Neural cell (in vitro differentiated cells): ENCODE measurements at regions not wholly inside any gene's neighbourhood (a gene's known extent, or its start where the extent isn't known, plus 50 kb on each side); places are given as distances from the start of the nearest gene placed in this dataset.

Experiments
- H2AFZ ChIP-seq: fragments of 200-600, 300-800 bp; sonication (generic), shearing (Covaris generic); 2 replicates; pipeline ENCODE4 v1.6.0; 2014; ENCODE audit warnings: low read depth, mild to moderate bottlenecking, antibody characterized with exemption, low read length, moderate library complexity
- H3F3A ChIP-seq: fragments of 200-600 bp; shearing (Covaris generic); 2 replicates; pipeline ENCODE4 v1.6.1; 2016; ENCODE audit warnings: mild to moderate bottlenecking, moderate library complexity, mixed read lengths, antibody characterized with exemption, low read length; ENCODE audit not compliant: insufficient read depth, poor library complexity, severe bottlenecking
- H3K27ac ChIP-seq: fragments of 200-600, 300-800 bp; sonication (generic), shearing (Covaris generic); 2 replicates; pipeline ENCODE4 v1.5.1; 2014; ENCODE audit warnings: mild to moderate bottlenecking, low read length, moderate library complexity
- H3K27me3 ChIP-seq: fragments of 300-800, 200-600 bp; sonication (generic), shearing (Covaris generic); 2 replicates; pipeline ENCODE4 v1.6.0; 2014; ENCODE audit warnings: mild to moderate bottlenecking, low read depth, low read length, moderate library complexity; ENCODE audit not compliant: insufficient read depth
- H3K36me3 ChIP-seq: fragments of 300-800, 200-600 bp; sonication (generic), shearing (Covaris generic); 2 replicates; pipeline ENCODE4 v1.5.1; 2014; ENCODE audit warnings: mild to moderate bottlenecking, antibody characterized with exemption, low read length, moderate library complexity; ENCODE audit not compliant: insufficient read depth
- H3K4me2 ChIP-seq: fragments of 300-800, 200-600 bp; sonication (generic), shearing (Covaris generic); 2 replicates; pipeline ENCODE4 v1.6.0; 2014; ENCODE audit warnings: mild to moderate bottlenecking, low read length
- H3K4me3 ChIP-seq: fragments of 300-800, 200-600 bp; sonication (generic), shearing (Covaris generic); 2 replicates; pipeline ENCODE4 v1.5.1; 2014; ENCODE audit warnings: mild to moderate bottlenecking, low read length, moderate library complexity
- H3K79me2 ChIP-seq: fragments of 200-600 bp; shearing (Covaris generic); replicated peaks from 2 replicates; pipeline ENCODE4 v1.6.0; 2014; ENCODE audit warnings: mild to moderate bottlenecking, low read length, moderate library complexity; ENCODE audit not compliant: insufficient read depth
- H3K9ac ChIP-seq: fragments of 300-800, 200-600 bp; sonication (generic), shearing (Covaris generic); 2 replicates; pipeline ENCODE4 v1.6.1; 2016; ENCODE audit warnings: mild to moderate bottlenecking, low read length, mixed read lengths
- H3K9me2 ChIP-seq: fragments of 200-600 bp; shearing (Covaris generic); 2 replicates; pipeline ENCODE4 v1.6.1; 2016; ENCODE audit warnings: mild to moderate bottlenecking, low read length, mixed read lengths; ENCODE audit not compliant: insufficient read depth
- H3K9me3 ChIP-seq: fragments of 200-600, 300-800 bp; sonication (generic), shearing (Covaris generic); 2 replicates; pipeline ENCODE4 v1.6.1; 2016; ENCODE audit warnings: mild to moderate bottlenecking, mixed run types, low read length, moderate library complexity, mixed read lengths
- H4K20me1 ChIP-seq: fragments of 200-600 bp; shearing (Covaris generic); 2 replicates; pipeline ENCODE4 v1.6.1; 2016; ENCODE audit warnings: mild to moderate bottlenecking, mixed run types; ENCODE audit not compliant: insufficient read depth
- CTCF ChIP-seq: fragments of 450-650 bp; IDR thresholded peaks from 2 replicates; pipeline ENCODE4 v1.5.1; 2014; ENCODE audit warnings: antibody characterized with exemption, mild to moderate bottlenecking, moderate library complexity; ENCODE audit not compliant: poor library complexity, severe bottlenecking
- EP300 ChIP-seq: fragments of 450-650 bp; conservative IDR thresholded peaks from 2 replicates; pipeline ENCODE4 v1.6.1; 2014; ENCODE audit warnings: antibody characterized with exemption, mild to moderate bottlenecking, moderate library complexity; ENCODE audit not compliant: poor library complexity, severe bottlenecking
- EZH2 ChIP-seq: fragments of 200-600, 300-800 bp; shearing (Covaris generic), sonication (generic); IDR thresholded peaks from 2 replicates; pipeline ENCODE4 v1.6.1; 2014; ENCODE audit warnings: antibody characterized with exemption, low read length, borderline replicate concordance, mild to moderate bottlenecking; ENCODE audit not compliant: insufficient read depth, poor library complexity, severe bottlenecking
- MXI1 ChIP-seq: fragments of 450-650 bp; conservative IDR thresholded peaks from 2 replicates; pipeline ENCODE4 v1.6.1; 2014; ENCODE audit warnings: antibody characterized with exemption, mild to moderate bottlenecking; ENCODE audit not compliant: poor library complexity, severe bottlenecking
- POLR2AphosphoS5 ChIP-seq: IDR thresholded peaks from 2 replicates; pipeline ENCODE4 v1.6.1; 2012
- RAD21 ChIP-seq: fragments of 450-650 bp; conservative IDR thresholded peaks from 2 replicates; pipeline ENCODE4 v1.6.1; 2014; ENCODE audit warnings: antibody characterized with exemption, mild to moderate bottlenecking, moderate library complexity
- REST ChIP-seq: IDR thresholded peaks from 2 replicates; pipeline ENCODE4 v1.6.1; 2012; ENCODE audit warnings: borderline replicate concordance
- SMC3 ChIP-seq: fragments of 450-650 bp; conservative IDR thresholded peaks from 2 replicates; pipeline ENCODE4 v1.6.1; 2014; ENCODE audit warnings: antibody characterized with exemption, mild to moderate bottlenecking, moderate library complexity; ENCODE audit not compliant: poor library complexity
- TAF1 ChIP-seq: IDR thresholded peaks from 2 replicates; pipeline ENCODE4 v1.6.1; 2012; ENCODE audit warnings: low read depth

- Histone ChIP-seq H3K9me3 (no peaks in the 10 kb centered on the region), H3K4me3 (no peak overlapping the region), H3K27ac (no peak overlapping the region), H3K4me2 (no peak overlapping the region), H3K9ac (no peak overlapping the region), H3K79me2 (no peaks in the 10 kb centered on the region), H3K27me3 (peaks cover 13% of the 10 kb centered on the region), H4K20me1 (no peaks in the 10 kb centered on the region), H2AFZ (no peak overlapping the region), H3K36me3 (no peaks in the 10 kb centered on the region), H3F3A (no peaks in the 10 kb centered on the region), H3K9me2 (no peaks in the 10 kb centered on the region)
- TF ChIP-seq CTCF (no peak), SMC3 (peak; percentile 6)
These were observed 724.9 kb upstream of the ARRDC4 start for GRCh38 chr15:97235611-97235985.

GRCh38 chr15:97236140-97236539 is 724.4 kb upstream of the ARRDC4 start:
- Histone ChIP-seq H3K4me3 (no peak overlapping the region), H4K20me1 (no peaks in the 10 kb centered on the region), H3K36me3 (no peaks in the 10 kb centered on the region), H3K4me2 (no peak overlapping the region), H3K9me2 (no peaks in the 10 kb centered on the region), H3K27me3 (peaks cover 13% of the 10 kb centered on the region), H3K9me3 (no peaks in the 10 kb centered on the region), H3K79me2 (no peaks in the 10 kb centered on the region), H3F3A (no peaks in the 10 kb centered on the region), H3K9ac (no peak overlapping the region), H2AFZ (no peak overlapping the region), H3K27ac (no peak overlapping the region)
- TF ChIP-seq CTCF = no peak
- no peak for TF ChIP-seq EP300
- no peak for TF ChIP-seq SMC3
- TF ChIP-seq POLR2AphosphoS5 = no peak
- TF ChIP-seq TAF1 = no peak
- no peak for TF ChIP-seq REST
- no peak for TF ChIP-seq MXI1
- TF ChIP-seq RAD21 = no peak
- TF ChIP-seq EZH2 = no peak
